Ishikawa (cell line): ENCODE measurements at regions not wholly inside any gene's neighbourhood (a gene's known extent, or its start where the extent isn't known, plus 50 kb on each side); places are given as distances from the start of the nearest gene placed in this dataset.

Experiments used
- CEBPB ChIP-seq: IDR thresholded peaks from 2 replicates; pipeline ENCODE4 v1.6.1; 2012
- CREB1 ChIP-seq: IDR thresholded peaks from 2 replicates; pipeline ENCODE4 v1.6.1; 2012; ENCODE audit warnings: low read depth
- EGR1 ChIP-seq: IDR thresholded peaks from 2 replicates; pipeline ENCODE4 v1.6.1; 2012
- EP300 ChIP-seq: IDR thresholded peaks from 2 replicates; pipeline ENCODE4 v1.6.1; 2012; ENCODE audit warnings: borderline replicate concordance
- FOXM1 ChIP-seq: IDR thresholded peaks from 2 replicates; pipeline ENCODE4 v1.6.1; 2012; ENCODE audit warnings: low read depth, borderline replicate concordance
- MAX ChIP-seq: IDR thresholded peaks from 2 replicates; pipeline ENCODE4 v1.6.1; 2012
- NFIC ChIP-seq: IDR thresholded peaks from 2 replicates; pipeline ENCODE4 v1.6.1; 2012
- RAD21 ChIP-seq: IDR thresholded peaks from 2 replicates; pipeline ENCODE4 v1.6.1; 2012; ENCODE audit warnings: low read depth
- REST ChIP-seq: IDR thresholded peaks from 2 replicates; pipeline ENCODE4 v1.6.1; 2012; ENCODE audit warnings: low read depth, mild to moderate bottlenecking
- TAF1 ChIP-seq: IDR thresholded peaks from 2 replicates; pipeline ENCODE4 v1.6.1; 2012; ENCODE audit warnings: low read depth, mild to moderate bottlenecking
- TCF12 ChIP-seq: IDR thresholded peaks from 2 replicates; pipeline ENCODE4 v1.6.1; 2012; ENCODE audit warnings: low read depth
- TEAD4 ChIP-seq: IDR thresholded peaks from 2 replicates; pipeline ENCODE4 v1.6.1; 2012
- USF1 ChIP-seq: IDR thresholded peaks from 2 replicates; pipeline ENCODE4 v1.6.1; 2012
- YY1 ChIP-seq: IDR thresholded peaks from 2 replicates; pipeline ENCODE4 v1.6.1; 2012; ENCODE audit warnings: low read depth
- ZBTB7A ChIP-seq: IDR thresholded peaks from 2 replicates; pipeline ENCODE4 v1.6.1; 2012; ENCODE audit warnings: low read depth

GRCh38 chr2:205864491-205864890 lies 182.2 kb downstream of the NRP2 start:
- TF ChIP-seq CEBPB = no peak
- no peak for TF ChIP-seq REST
- no peak for TF ChIP-seq CREB1
- no peak for TF ChIP-seq TCF12
- no peak for TF ChIP-seq ZBTB7A
- no peak for TF ChIP-seq NFIC
- TF ChIP-seq TAF1 = no peak
- no peak for TF ChIP-seq RAD21
- TF ChIP-seq YY1 = no peak
- TF ChIP-seq USF1 = no peak
- TF ChIP-seq MAX = no peak

GRCh38 chr2:205860885-205861284 lies 178.6 kb downstream of the NRP2 start:
- no peak for TF ChIP-seq EGR1
- no peak for TF ChIP-seq USF1
- TF ChIP-seq FOXM1 = no peak
- no peak for TF ChIP-seq RAD21
- no peak for TF ChIP-seq EP300
- TF ChIP-seq CREB1 = no peak

GRCh38 chr2:205860181-205860580 lies 177.9 kb downstream of the NRP2 start:
- TF ChIP-seq EGR1 = no peak
- TF ChIP-seq MAX = no peak
- TF ChIP-seq RAD21 = no peak
- TF ChIP-seq USF1 = no peak
- no peak for TF ChIP-seq TCF12
- no peak for TF ChIP-seq TEAD4
- TF ChIP-seq CREB1 = no peak
- no peak for TF ChIP-seq YY1

- TF ChIP-seq TAF1 (no peak), TEAD4 (peak; percentile 27), CEBPB (no peak), EP300 (no peak), USF1 (no peak), MAX (peak; percentile 83), YY1 (no peak), TCF12 (peak; percentile 48; the same call in 1 of the 2 replicates), CREB1 (no peak), EGR1 (no peak), RAD21 (no peak; the same call in 1 of the 2 replicates), NFIC (no peak; the same call in 1 of the 2 replicates), REST (no peak), ZBTB7A (no peak), FOXM1 (no peak)
These were observed 176.7 kb downstream of the NRP2 start for GRCh38 chr2:205858881-205859441.

GRCh38 chr2:205858275-205858674 lies 176.0 kb downstream of the NRP2 start:
- TF ChIP-seq FOXM1 (no peak), TEAD4 (no peak), MAX (no peak), ZBTB7A (no peak), CEBPB (no peak)
